ENCODE measurements at regions not wholly inside any gene's neighbourhood (a gene's known extent, or its start where the extent isn't known, plus 50 kb on each side); places are given as distances from the start of the nearest gene placed in this dataset.
A peak's percentile ranks its signal among the peaks of the same experiment; 100 is the strongest.

DNA sequence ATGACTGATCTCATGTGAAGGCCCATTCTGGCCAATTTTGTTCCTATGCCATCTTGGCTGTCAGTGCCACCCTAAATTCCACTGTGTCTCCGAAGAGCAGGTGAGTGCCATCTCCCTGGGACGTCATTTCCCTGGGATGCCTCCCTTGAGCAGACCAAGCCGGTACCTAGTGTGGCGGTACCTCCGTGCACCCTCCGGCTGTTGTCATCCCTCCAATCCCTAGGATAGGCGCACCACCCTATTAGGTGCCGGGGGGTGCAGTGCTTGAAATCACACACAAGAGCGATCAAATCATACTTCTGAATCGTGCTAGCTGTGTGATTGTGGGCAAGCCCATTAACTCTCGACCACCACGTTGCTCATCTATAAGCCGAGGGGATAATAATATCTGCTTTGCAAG lies 81.8 kb upstream of the GLI2 start:
- peaks cover 8% of the 10 kb centered on the region for H3K9me3 ChIP-seq (ENCODE audit: control insufficient read depth, insufficient read depth, low read length)
- no peaks in the 10 kb centered on the region for H3K36me3 ChIP-seq (ENCODE audit: insufficient read depth, low read length)
- H3K9ac ChIP-seq (ENCODE audit: low read depth, low read length) = no peak overlapping the region
- no peaks in the 10 kb centered on the region for H3K4me1 ChIP-seq (ENCODE audit: insufficient read depth, low read length)

- no peaks in the 10 kb centered on the region for H3K4me1 ChIP-seq (ENCODE audit: insufficient read depth, low read length)
- H3K9ac ChIP-seq (ENCODE audit: low read depth, low read length) = no peak overlapping the region; the same call in 1 of the 2 replicates
- no peaks in the 10 kb centered on the region for H3K36me3 ChIP-seq (ENCODE audit: insufficient read depth, low read length)
- peaks cover 8% of the 10 kb centered on the region for H3K9me3 ChIP-seq (ENCODE audit: control insufficient read depth, insufficient read depth, low read length)
These were observed 81.1 kb upstream of the GLI2 start for GRCh38 chr2:120654381-120655134.

- Histone ChIP-seq H3K36me3 (ENCODE audit: insufficient read depth, low read length) (no peaks in the 10 kb centered on the region), H3K9me3 (ENCODE audit: control insufficient read depth, insufficient read depth, low read length) (peaks cover 4% of the 10 kb centered on the region), H3K9ac (ENCODE audit: low read depth, low read length) (no peak overlapping the region), H3K4me1 (ENCODE audit: insufficient read depth, low read length) (no peaks in the 10 kb centered on the region)
These were observed 79.3 kb upstream of the GLI2 start for GRCh38 chr2:120656273-120656950.

GRCh38 chr2:120658042-120658769 lies 77.5 kb upstream of the GLI2 start:
- H3K9me3 ChIP-seq (ENCODE audit: control insufficient read depth, insufficient read depth, low read length) = no peaks in the 10 kb centered on the region; the same call in 1 of the 2 replicates
- no peaks in the 10 kb centered on the region for H3K36me3 ChIP-seq (ENCODE audit: insufficient read depth, low read length)
- no peak overlapping the region for H3K9ac ChIP-seq (ENCODE audit: low read depth, low read length)

GRCh38 chr2:120658770-120659158 lies 76.9 kb upstream of the GLI2 start:
- H3K36me3 ChIP-seq (ENCODE audit: insufficient read depth, low read length) = no peaks in the 10 kb centered on the region

More at GRCh38 chr2:120658042-120658769, 77.5 kb upstream of the GLI2 start:
- no peaks in the 10 kb centered on the region for H3K4me1 ChIP-seq (ENCODE audit: insufficient read depth, low read length)

GRCh38 chr2:120659275-120659977 lies 76.2 kb upstream of the GLI2 start:
- no peaks in the 10 kb centered on the region for H3K4me1 ChIP-seq (ENCODE audit: insufficient read depth, low read length)
- H3K9ac ChIP-seq (ENCODE audit: low read depth, low read length) = no peak overlapping the region
- no peaks in the 10 kb centered on the region for H3K36me3 ChIP-seq (ENCODE audit: insufficient read depth, low read length)
- H3K9me3 ChIP-seq (ENCODE audit: control insufficient read depth, insufficient read depth, low read length) = no peaks in the 10 kb centered on the region

More at GRCh38 chr2:120658770-120659158, 76.9 kb upstream of the GLI2 start:
- H3K4me1 ChIP-seq (ENCODE audit: insufficient read depth, low read length) = no peaks in the 10 kb centered on the region
- no peak overlapping the region for H3K9ac ChIP-seq (ENCODE audit: low read depth, low read length)
- H3K9me3 ChIP-seq (ENCODE audit: control insufficient read depth, insufficient read depth, low read length) = no peaks in the 10 kb centered on the region

DNA sequence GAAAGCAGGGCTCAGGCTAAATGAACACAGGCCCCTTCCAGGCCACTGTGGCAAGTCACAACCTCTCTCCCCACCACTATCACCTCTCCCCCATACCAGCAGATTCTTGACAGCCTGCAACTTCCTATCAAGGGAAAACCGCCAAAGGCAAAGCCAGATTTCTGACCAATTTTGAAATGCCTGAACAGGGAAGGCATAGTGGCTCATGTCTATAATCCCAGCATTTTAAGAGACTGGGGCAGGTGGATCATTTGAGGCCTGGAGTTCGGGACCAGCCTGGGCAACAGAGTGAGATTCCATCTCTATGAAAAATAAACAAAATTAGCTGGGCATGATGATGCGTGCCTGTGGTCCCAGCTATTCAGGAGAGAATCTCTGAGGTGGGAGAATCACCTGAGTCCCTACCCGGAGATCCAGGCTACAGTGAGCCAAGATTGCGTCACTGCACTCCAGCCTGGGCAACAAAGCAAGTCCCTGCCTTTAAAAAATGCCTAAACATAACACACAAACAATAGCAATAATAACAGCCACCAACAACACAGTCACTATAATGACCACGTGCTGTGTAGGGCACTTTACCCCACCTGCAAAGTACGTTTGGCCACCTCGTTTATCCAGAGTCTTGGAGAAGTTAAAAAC lies 75.5 kb upstream of the GLI2 start:
- H3K9ac ChIP-seq (ENCODE audit: low read depth, low read length) = no peak overlapping the region
- H3K36me3 ChIP-seq (ENCODE audit: insufficient read depth, low read length) = no peaks in the 10 kb centered on the region
- H3K9me3 ChIP-seq (ENCODE audit: control insufficient read depth, insufficient read depth, low read length) = no peaks in the 10 kb centered on the region

DNA sequence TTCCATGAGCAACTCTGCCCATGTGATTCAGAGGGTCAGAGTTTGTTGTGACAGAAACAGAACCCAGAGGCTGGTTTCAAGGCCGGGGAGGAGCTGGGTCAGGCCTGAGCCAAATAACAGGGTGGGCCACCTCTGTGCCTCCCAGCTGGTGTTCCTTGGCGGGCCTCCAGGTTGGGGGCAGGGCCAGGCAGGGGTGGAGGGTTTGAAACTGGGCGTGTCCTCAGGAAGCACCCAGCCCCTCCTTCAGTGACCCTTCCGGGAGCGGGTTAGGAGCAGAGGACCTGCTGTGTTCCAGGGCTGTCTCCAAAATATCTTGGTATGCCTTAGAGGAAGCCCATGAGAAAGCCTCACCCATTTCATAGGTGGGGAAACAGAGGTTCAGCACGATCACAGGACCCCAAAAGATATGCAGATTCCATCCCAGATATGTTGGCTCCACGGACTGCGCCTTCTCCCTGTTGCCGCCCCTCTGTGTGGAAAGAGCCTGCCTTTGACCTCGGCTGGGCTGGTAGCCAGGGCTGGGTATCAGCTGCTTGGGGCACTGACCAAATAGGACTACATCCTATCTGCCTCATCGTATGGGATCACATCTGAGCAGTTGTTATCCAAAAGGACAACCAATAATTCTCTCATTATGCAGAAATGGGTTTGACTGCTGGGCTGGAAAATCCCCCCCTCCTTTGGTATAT lies 74.8 kb upstream of the GLI2 start:
- H3K9ac ChIP-seq (ENCODE audit: low read depth, low read length) = peak overlapping the region; percentile 9; the same call in 1 of the 2 replicates
- no peaks in the 10 kb centered on the region for H3K9me3 ChIP-seq (ENCODE audit: control insufficient read depth, insufficient read depth, low read length)
- no peaks in the 10 kb centered on the region for H3K36me3 ChIP-seq (ENCODE audit: insufficient read depth, low read length)
- H3K4me1 ChIP-seq (ENCODE audit: insufficient read depth, low read length) = no peaks in the 10 kb centered on the region

More for the DNA sequence above, 75.5 kb upstream of the GLI2 start:
- H3K4me1 ChIP-seq (ENCODE audit: insufficient read depth, low read length) = no peaks in the 10 kb centered on the region

- H3K9me3 ChIP-seq (ENCODE audit: control insufficient read depth, insufficient read depth, low read length) = peaks cover 4% of the 10 kb centered on the region; the same call in 1 of the 2 replicates
- H3K9ac ChIP-seq (ENCODE audit: low read depth, low read length) = peak overlapping the region; percentile 9; the same call in 1 of the 2 replicates
- no peaks in the 10 kb centered on the region for H3K4me1 ChIP-seq (ENCODE audit: insufficient read depth, low read length)
- no peaks in the 10 kb centered on the region for H3K36me3 ChIP-seq (ENCODE audit: insufficient read depth, low read length)
These were observed 74.1 kb upstream of the GLI2 start for GRCh38 chr2:120661551-120661950.

DNA sequence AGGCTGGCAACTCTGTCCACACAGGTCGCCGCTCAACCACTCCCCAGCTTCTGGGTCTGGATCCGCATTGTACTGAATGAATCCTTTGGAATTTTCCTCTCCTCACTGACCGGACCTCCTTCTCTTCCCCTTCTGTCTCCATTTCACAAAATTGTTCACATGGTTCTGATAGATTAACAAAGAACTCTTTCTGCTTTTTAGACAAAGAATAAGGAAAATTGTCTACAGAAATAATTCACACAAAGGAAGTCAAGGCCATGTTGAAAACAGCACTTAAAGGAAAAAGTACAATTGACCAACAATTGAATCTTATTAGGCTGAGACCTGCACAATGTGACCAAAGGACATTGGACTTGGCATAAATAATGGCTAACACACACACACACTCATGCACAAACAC lies 73.6 kb upstream of the GLI2 start:
- Histone ChIP-seq H3K36me3 (ENCODE audit: insufficient read depth, low read length) (no peaks in the 10 kb centered on the region), H3K9ac (ENCODE audit: low read depth, low read length) (no peak overlapping the region), H3K9me3 (ENCODE audit: control insufficient read depth, insufficient read depth, low read length) (peaks cover 7% of the 10 kb centered on the region; the same call in 1 of the 2 replicates), H3K4me1 (ENCODE audit: insufficient read depth, low read length) (no peaks in the 10 kb centered on the region)

DNA sequence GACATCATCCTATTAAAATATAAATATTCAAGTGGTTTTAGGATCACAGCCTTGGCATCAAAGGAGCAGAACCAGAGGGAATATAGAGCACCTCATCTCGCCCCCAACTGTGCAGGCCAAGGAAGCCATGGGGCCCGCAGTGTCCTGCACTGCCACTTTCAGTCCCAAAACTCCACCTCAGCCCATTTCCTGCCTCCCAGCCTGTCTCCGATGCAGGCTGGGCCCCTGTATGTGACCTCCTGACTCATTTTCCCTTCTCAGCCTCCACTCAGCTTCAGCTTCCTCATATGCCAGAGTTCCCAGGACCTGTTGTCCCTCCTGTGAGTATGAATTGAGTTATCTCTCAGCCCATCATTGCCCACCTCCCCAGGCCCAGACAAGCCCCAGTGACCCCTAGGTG lies 72.9 kb upstream of the GLI2 start:
- H3K36me3 ChIP-seq (ENCODE audit: insufficient read depth, low read length) = no peaks in the 10 kb centered on the region
- no peak overlapping the region for H3K9ac ChIP-seq (ENCODE audit: low read depth, low read length)
- no peaks in the 10 kb centered on the region for H3K4me1 ChIP-seq (ENCODE audit: insufficient read depth, low read length)
- peaks cover 7% of the 10 kb centered on the region; the same call in 1 of the 2 replicates for H3K9me3 ChIP-seq (ENCODE audit: control insufficient read depth, insufficient read depth, low read length)

DNA sequence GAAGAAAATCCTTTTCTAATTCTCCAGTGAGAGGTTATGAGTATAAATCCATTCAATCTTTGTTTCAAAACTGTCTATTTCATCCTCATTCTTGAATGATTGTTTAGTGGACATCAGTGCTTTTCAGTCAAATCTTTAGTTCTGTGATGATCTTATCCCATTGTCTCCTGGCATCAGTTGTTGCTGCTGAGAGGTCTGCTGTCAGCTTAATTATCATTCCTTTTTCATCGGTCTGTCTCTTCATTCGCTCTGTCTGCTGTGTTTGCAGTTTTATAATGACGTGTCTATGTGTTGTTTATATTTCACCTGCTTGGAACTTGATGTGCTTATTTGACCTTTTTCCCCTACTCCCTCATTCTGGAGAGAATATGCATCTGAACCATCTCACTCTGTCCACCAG lies 69.2 kb upstream of the GLI2 start:
- H3K36me3 ChIP-seq (ENCODE audit: insufficient read depth, low read length) = no peaks in the 10 kb centered on the region
- peaks cover 3% of the 10 kb centered on the region for H3K4me1 ChIP-seq (ENCODE audit: insufficient read depth, low read length)
- H3K9me3 ChIP-seq (ENCODE audit: control insufficient read depth, insufficient read depth, low read length) = peaks cover 7% of the 10 kb centered on the region; the same call in 1 of the 2 replicates
- H3K9ac ChIP-seq (ENCODE audit: low read depth, low read length) = no peak overlapping the region

DNA sequence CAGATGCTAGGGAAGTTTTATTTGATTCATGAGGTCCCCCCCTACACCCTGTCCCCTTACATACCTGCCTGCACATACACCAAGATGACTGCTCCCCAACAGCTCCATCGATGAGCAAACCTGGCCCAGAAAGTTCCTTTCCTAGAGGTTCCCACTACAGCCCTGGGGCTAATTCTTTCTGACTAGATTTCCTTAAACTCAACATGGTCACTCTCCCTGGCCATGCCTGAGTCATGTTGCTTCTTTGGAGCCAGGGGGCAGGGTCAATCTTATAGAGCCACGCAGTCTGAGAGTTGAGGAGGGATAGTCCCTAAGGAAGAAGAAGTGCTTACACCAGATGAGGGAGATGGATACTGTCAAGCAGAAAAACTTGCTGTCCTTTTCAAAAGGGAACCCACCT lies 67.7 kb upstream of the GLI2 start:
- Histone ChIP-seq H3K4me1 (ENCODE audit: insufficient read depth, low read length) (peaks cover 3% of the 10 kb centered on the region), H3K36me3 (ENCODE audit: insufficient read depth, low read length) (no peaks in the 10 kb centered on the region), H3K9me3 (ENCODE audit: control insufficient read depth, insufficient read depth, low read length) (peaks cover 7% of the 10 kb centered on the region; the same call in 1 of the 2 replicates), H3K9ac (ENCODE audit: low read depth, low read length) (no peak overlapping the region)
